Hematopoietic multipotent progenitor cell treated with erythropoietin and hydrocortisone succinate and interleukin-3 and kit ligand, for 8 days (in vitro differentiated cells): ENCODE measurements at regions not wholly inside any gene's neighbourhood (a gene's known extent, or its start where the extent isn't known, plus 50 kb on each side); places are given as distances from the start of the nearest gene placed in this dataset.
"Not testable (repeated sequence)": the region's sequence is repeated elsewhere in the genome, so short reads cannot be mapped to it uniquely, and the experiment has no call there.

Experiments used
- DNase-seq: peaks from one replicate; pipeline ENCODE4 v3.0.0-alpha.2; 2015

GRCh38 chr13:55069746-55070145, 2041.1 kb downstream of the OLFM4 start:
- DNase-seq, result no peak

- DNase-seq, result no peak
Observed at GRCh38 chr13:55073000-55073399, 2044.4 kb downstream of the OLFM4 start.

GRCh38 chr13:55084630-55085029, 2056.0 kb downstream of the OLFM4 start:
- no peak for DNase-seq

GRCh38 chr13:55087085-55087484, 2053.6 kb upstream of the PRR20A start:
- no peak for DNase-seq

- no peak for DNase-seq
Observed at GRCh38 chr13:55090612-55091011, 2050.1 kb upstream of the PRR20A start.

- no peak for DNase-seq
Observed at GRCh38 chr13:55091172-55091571, 2049.5 kb upstream of the PRR20A start.

- DNase-seq, result no peak
Observed at GRCh38 chr13:55106509-55106908, 2034.2 kb upstream of the PRR20A start.

GRCh38 chr13:55120631-55121030, 2020.1 kb upstream of the PRR20A start:
- no peak for DNase-seq

- DNase-seq, result no peak
Observed at GRCh38 chr13:55155046-55155445, 1985.7 kb upstream of the PRR20A start.

- no peak for DNase-seq
Observed at GRCh38 chr13:55159765-55160164, 1981.0 kb upstream of the PRR20A start.

- no peak for DNase-seq
Observed at GRCh38 chr13:55160867-55161266, 1979.9 kb upstream of the PRR20A start.

GRCh38 chr13:55178582-55178981, 1962.1 kb upstream of the PRR20A start:
- DNase-seq, result not testable (repeated sequence)

GRCh38 chr13:55190996-55191395, 1949.7 kb upstream of the PRR20A start:
- DNase-seq, result no peak

- DNase-seq, result no peak
Observed at GRCh38 chr13:55199134-55199533, 1941.6 kb upstream of the PRR20A start.

- DNase-seq, result no peak
Observed at GRCh38 chr13:55214841-55215345, 1925.8 kb upstream of the PRR20A start.

- DNase-seq, result no peak
Observed at GRCh38 chr13:55219538-55219937, 1921.2 kb upstream of the PRR20A start.

GRCh38 chr13:55229906-55230569, 1910.7 kb upstream of the PRR20A start:
- DNase-seq, result no peak

GRCh38 chr13:55230570-55230908, 1910.2 kb upstream of the PRR20A start:
- DNase-seq, result no peak

GRCh38 chr13:55234311-55234710, 1906.4 kb upstream of the PRR20A start:
- no peak for DNase-seq

- peak; percentile 14 for DNase-seq
Observed at GRCh38 chr13:55245005-55245644, 1895.6 kb upstream of the PRR20A start.

- DNase-seq, result no peak
Observed at GRCh38 chr13:55255236-55255635, 1885.5 kb upstream of the PRR20A start.

- no peak for DNase-seq
Observed at GRCh38 chr13:55263045-55263444, 1877.7 kb upstream of the PRR20A start.

- DNase-seq, result no peak
Observed at GRCh38 chr13:55266644-55267043, 1874.1 kb upstream of the PRR20A start.

- DNase-seq, result no peak
Observed at GRCh38 chr13:55298201-55298600, 1842.5 kb upstream of the PRR20A start.

- DNase-seq, result no peak
Observed at GRCh38 chr13:55302568-55302967, 1838.2 kb upstream of the PRR20A start.
